GM21390 (cell line): ENCODE measurements at regions not wholly inside any gene's neighbourhood (a gene's known extent, or its start where the extent isn't known, plus 50 kb on each side); places are given as distances from the start of the nearest gene placed in this dataset.

ENCODE experiments used
- ATAC-seq: cut with Tn5 transposase; IDR thresholded peaks from one replicate; pipeline ENCODE4 v1.9.1; 2021; ENCODE audit not compliant: unreplicated experiment

DNA sequence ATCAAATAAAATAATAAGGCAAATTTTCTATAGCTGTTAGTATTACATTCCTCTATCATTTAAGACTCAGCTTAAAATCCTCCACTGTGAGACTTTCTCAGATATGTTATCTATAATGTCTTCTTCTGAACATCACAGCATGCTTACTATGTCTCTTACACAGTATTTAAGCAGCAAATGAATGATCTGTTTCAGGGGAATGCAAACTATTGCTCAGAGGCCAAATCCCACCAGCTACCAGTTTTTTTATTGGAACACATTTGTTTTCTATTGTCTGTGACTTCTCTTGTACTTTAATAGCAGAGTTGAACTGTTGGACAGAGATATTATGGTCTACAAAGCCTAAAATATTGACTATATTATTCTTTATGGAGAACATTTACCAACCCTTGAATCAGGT, 59.6 kb downstream of the C3orf38 start:
- ATAC-seq: no peak

DNA sequence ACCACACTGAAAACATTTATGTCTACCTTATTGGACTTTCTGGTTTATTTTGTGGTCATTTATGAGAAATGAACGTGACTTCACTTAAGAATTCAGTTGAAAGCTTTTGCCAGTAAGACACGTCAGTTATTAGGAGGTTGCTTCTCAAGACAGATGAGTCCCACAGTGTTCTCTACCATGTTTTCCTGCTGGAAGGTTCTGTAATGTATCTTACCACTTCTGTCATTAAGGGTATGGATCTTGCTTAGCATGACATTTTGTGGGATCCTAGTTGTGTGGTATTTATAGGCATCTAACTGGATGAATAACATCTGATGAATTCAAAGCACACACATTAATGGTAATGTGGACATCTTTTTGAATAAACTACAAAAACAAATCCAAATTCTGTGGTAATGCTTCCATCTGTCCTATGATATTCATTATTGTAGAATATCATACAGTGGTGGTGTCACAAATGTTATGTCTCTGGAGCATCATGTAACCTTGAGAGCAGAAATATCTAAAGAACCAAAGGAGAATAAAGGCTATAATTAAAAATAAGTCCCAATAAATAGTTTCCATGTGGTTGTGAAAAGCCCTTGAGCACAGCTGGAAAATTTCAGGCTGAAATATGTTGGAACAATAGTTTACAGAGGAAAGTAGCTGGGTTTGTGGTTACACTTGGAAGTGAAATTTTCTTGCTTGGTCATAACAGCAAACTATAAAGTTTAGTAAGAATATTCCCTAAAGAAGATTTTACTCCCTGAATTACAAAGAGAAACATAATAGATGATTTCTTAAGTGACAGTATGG, 61.5 kb downstream of the C3orf38 start:
- ATAC-seq: no peak

DNA sequence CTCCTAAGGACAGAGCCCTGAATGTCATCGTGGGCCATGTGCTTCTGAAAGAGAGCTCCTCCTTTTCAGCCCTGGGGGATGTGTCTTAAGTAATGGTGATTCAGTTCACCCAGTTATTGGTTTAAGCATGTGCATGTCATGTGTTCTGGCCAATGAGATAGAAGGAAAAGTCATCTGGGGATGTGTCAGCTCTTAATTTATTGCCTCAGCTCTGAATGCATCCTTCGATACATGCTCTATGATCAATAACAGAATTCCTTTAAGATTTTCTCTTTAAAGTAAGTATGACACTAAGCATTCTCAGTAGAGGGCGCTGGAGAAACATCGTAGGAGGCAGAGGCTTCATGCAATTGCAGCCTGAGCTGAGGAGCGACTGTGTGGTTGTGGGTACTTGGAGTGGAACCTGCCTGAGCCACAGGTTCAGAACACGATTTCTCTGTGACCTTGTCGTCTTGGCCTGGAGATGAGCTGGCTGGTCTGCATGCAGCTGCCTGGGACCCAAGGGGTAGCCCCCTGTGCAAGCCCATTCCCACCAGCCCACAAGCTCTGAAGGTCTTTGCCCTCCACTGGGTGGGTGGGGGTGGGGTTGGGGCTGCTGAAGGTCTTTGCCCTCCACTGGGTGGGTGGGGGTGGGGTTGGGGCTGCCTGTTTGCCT, 69.5 kb downstream of the C3orf38 start:
- peak; percentile 90 for ATAC-seq

DNA sequence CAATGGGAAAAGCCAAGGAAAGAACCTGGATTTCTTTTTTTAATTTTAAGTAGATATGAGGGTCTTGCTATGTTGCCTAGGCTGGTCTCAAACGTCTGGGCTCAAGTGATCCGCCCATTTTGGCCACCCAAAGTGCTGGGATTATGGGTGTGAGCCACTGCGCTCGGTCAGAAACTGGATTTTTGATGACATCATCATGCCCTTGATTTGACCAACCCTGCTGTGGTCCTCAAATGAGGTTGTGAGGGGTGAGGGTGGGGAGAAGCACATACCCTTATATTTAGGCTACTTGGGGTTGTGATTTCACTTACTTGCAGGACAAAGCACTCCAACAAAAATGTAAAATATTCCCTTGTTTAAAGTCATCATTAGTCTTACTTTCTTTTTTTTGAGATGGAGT, 70.4 kb downstream of the C3orf38 start:
- no peak for ATAC-seq

DNA sequence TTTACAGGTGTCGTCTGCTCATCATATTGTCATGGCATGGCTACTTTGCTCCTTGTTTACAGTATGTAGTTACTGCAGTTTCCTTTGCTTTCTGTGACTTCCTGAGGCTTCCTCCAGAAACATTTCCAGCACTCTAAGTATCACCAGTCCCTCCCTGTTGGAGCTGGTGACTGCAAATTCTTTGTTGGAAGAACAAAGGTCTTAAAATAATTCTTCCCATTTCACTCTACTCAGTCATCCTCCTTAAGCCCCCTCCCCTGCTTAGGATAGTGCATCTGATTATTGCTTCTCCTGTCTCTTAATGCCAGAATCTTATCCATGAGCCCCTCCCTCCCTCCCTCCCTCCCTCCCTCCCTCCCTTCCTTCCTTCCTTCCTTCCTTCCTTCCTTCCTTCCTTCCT, 72.0 kb downstream of the C3orf38 start:
- ATAC-seq: no peak

DNA sequence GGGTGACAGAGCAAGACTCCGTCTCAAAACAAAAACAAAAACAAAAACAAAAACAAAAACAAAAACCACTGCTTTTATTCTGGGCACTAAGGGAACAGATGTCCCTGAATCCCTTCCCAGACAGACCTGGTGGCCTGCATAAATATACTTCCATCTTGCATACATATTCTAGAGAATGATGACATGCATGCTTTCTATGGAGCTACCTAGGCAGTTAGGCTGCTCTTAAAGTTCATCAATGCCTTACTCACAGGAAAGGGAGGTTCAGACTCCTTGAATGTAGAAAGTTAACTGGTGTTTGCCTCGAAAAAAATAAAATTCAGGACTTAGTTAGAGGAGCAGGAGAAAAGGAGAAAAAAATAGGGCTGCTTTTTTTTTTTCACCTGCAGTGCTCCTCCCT, 72.6 kb downstream of the C3orf38 start:
- no peak for ATAC-seq

DNA sequence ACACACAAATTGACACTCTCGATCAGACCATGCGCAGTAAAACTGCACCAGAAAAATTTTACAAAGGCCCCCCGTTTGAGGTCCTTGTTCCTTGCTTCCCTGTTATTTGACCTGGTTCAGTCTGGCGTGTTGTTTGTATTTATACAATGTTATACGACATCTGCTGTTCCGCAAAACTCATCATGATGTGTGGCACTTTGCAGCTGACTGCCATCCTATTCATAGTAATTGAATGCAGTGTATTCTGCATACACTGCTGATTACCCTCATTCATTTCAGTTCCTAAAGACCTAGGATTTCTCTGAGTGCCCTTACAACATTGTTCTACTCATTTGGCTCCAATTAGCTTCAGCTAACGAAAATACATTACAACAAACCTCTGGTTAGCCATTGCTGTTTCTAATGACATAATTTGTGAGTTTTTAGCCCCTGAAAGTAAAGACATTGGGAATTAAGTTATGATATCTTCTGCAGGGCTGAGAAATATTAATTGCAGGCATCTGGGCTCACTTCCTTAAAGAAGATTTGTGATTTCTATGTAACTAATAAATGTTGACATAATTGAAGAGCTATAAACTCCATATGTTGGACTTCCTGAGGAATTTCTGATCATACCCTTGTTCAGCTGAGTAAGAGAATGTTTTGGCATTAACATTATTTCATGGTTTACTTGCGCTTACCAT, 75.7 kb downstream of the C3orf38 start:
- no peak for ATAC-seq

DNA sequence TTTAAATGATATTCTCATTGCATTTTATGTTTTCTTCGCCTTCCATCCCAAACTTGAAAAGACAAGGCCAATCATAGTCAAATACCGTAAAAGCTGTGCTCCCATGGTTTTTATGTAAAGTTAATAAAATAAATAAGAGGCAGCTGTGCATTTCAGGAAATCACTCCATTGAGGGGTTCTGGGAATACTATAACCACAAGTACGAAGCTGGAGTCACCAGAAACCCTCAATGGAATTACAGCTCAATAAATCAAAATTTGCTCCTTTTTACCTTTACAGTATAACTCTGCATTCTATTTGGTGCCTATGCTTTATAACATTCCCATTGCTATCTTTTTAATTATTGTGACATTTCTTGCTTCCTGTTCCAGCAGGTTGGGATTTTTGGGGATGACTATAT, 77.2 kb downstream of the C3orf38 start:
- no peak for ATAC-seq

DNA sequence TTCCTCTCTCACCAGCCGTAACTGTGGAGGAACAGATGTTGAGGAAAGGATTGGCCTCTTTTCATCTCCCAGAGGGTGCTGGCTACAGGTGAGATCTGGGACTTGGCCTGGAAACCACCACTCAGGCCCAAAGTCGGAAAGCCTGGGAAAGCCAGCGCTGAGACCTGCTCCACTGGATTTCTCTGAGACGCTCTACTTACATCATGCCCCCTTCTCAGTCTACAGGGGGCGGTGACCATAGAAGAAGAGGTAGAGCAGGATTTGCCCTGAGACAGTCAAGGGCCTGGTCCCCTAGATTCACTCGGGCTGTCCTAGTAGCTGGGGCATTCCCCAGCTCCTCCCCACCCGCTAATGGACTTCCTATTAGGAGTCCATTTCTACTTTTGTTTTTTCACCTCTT, 80.9 kb downstream of the C3orf38 start:
- ATAC-seq: no peak

DNA sequence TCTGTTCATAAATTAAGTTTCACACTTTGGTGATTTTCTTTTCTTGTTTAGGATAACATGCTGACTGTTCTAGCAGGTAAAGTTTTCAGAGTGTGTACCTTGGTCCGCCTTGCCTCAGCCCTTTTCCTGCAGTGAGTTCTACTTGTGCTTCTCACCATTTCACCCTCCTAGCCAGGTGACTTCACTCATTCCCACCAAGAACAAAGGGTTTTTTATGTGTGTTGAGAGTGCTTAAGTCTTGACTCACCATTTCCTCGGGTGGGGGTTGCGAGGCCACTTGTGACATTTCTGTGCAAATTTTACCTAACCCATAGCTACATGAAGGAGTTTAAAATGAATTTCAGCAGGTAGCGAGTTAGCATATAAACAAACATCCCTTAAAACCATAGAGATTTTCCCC, 81.4 kb downstream of the C3orf38 start:
- no peak for ATAC-seq

DNA sequence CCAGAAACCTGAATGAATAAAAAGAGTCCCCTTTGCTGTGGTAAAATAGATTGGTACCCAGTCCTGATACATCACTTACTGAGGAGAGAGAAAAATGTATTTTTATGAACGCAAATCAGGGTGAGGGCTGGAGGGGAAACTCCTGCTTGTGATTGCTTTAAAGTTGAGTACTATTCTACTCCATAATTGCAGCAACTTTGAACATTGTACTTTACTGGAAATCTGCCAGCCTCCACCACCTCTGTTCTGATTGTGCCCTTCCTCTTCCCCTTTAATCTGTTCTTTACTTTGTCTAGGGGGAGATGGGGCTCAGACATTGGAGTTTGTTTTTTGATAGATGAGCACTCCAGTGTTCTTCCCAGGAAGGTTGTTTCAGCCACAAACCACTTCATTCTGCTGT, 81.9 kb downstream of the C3orf38 start:
- ATAC-seq: no peak

DNA sequence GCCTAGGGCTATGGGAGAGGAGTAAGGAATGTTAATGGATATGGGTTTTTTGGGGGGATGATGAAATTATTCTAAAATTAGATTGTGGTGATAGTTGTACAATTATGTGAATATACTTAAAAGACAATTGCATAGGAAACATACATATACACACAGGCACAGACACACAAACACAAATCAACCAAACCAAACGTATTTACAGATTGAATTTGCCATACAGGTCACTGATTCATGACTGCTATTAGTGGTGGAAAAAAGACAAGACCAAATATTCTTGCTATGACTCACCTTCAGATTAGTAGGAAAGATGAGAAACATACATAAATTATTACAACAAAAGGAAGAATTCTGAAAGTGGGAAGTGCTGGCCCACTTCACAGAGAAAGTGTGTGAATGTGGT, 85.3 kb downstream of the C3orf38 start:
- no peak for ATAC-seq

DNA sequence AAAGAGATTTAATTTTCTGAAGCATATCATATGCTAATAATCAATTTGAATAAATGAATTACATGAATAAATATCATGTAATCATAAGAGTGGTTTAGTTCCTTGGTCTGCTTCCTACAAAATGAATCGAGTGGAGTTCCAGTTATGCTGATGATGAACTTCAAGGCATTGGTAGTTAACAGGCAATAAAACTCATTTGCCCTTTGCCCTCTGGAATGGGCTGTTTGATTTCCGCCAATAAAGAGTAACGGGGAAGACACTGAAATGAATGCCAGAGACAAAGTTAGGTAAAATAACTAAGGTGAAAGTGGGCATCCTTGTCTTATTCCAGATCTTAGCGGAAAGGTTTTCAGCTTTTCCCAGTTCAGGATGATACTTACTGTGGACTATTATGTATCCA, 90.1 kb downstream of the C3orf38 start:
- ATAC-seq: no peak

DNA sequence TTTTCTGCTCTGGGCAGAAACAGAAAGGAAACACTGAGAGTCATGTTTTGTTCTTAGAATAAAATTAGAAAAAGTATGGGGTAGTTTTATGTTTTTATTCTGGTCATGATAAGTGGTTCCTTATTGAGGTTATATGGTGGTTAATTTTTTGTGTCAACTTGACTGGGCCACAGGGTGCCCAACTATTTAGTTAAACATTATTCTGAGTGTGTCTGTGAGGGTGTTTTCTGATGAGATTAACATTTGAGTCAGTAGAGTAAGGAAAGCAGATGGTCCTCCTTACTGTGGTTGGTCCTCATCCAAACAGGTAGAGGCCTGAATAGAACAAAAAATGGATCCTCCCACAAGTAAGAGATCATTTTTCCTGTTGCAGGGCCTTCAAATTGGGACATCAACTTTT, 98.9 kb downstream of the C3orf38 start:
- ATAC-seq: no peak

DNA sequence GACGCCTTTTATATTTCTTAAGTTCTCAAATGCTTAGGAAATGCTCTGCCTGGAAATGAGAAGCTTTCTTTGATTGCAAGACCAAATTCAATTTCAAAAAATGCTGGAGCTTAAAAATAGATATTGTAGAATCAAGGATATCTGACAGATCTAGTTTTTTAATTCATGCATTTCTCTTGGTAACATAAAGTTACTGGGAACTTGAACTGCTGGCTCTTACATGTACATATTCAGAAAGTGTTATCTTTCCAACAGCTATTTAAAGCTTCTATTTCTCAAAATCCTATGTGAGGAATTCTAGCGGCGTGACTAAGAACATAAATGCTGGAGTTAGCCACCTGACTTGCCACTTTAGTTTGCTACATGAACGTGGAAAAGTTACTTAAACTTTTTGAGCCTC, 109.3 kb downstream of the C3orf38 start:
- ATAC-seq: no peak

DNA sequence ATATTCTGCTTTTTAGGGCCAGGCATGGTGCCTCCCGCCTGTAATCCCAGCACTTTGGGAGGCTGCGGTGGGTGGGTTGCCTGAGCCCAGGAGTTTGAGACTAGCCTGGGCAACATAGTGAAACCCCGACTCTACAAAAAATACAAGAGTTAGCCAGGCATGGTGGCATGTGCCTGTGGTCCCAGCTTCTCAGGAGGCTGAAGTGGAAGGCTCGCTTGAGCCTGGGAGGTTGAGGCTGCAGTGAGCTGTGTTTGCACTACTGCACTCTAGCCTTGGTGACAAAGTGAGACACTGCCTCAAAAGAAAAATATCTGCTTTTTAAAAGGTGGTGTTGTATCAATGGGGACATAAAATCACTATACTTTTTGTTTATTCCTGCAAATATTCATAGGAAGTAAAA, 112.8 kb downstream of the C3orf38 start:
- no peak for ATAC-seq

DNA sequence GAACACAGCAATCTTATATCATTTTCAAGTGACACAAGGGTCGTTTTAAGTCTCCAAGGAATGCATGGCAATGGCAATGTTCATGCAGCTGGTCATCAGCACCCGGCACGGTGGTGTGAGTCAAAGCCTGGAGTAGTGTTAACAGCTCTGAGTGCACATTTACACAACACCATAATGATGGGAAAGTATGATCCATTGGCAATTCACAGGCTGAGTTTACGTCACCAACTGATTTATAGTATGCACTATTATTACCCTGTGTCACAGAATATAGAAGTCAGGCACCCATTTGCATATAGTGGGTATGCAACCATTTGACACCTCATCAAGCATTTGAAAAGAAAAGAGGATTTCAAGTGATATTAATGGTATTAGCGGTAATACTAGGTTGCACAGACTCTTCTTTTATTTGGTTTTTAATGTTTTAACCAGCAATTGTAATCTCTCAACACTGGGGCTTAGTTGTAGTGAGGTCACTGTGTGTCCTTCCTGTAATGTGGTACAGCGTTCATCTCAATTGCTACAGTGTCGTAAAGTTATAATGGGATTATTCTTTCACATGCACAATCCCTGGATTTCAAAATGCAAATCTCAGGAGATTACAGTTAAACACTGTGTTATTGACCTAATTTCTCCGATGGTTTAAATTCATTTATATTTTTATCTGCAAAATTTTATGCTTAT, 113.8 kb downstream of the C3orf38 start:
- no peak for ATAC-seq

DNA sequence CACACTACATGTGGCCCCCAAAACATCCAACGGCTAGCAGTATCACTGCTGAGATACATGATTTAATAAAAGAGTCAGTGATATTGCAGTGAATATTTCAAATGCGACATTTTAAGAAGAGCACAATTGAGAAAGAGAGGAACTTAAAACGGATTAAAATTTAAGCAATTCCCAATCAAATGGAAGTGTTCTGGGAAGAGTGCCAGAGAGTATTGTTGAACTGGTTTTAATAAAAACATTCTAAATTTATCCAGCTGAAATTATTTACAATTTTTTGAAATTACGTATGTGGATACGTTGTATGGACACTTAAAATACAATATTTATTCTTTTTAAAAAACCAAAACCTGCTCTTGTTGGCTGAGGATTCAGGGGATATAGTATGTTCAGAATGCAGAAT, 117.7 kb downstream of the C3orf38 start:
- no peak for ATAC-seq

DNA sequence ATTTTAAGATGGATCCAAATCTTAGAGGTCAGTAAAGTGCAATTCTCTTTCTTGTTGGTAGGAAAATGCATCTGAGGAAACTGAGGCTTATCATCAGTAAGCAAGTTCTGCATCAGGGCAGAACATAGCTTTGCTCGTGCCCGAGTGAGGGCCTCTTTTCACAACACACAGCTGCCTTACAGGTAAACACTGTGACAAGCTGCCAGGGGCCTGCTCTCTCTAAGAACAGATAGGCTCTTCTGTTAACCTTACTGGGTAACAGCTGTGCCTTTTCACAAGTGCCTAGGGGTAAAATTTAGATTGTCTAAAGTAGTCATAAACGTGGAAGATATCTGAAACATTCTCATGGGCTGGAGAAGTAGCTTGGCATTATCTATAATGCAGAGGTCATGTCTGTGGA, 118.1 kb downstream of the C3orf38 start:
- no peak for ATAC-seq

DNA sequence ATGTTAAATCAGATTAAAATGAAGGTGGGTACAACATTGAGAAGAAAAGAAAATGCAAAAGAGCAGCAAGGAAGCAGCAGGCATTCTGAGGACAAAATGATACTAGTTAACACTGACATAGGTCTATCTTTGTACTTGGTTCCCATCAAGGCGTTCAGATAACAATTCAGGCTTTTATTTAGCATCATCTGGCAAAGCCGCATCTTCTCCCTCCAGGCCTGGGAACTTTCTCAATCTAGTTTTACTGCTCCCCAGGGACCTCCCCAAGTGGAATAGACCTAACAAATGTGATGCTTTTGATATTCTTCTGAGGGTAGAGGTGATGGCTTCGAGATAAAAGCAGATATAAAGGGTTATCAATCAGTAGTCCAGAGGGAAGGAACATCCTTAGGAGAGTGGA, 130.6 kb downstream of the C3orf38 start:
- no peak for ATAC-seq

DNA sequence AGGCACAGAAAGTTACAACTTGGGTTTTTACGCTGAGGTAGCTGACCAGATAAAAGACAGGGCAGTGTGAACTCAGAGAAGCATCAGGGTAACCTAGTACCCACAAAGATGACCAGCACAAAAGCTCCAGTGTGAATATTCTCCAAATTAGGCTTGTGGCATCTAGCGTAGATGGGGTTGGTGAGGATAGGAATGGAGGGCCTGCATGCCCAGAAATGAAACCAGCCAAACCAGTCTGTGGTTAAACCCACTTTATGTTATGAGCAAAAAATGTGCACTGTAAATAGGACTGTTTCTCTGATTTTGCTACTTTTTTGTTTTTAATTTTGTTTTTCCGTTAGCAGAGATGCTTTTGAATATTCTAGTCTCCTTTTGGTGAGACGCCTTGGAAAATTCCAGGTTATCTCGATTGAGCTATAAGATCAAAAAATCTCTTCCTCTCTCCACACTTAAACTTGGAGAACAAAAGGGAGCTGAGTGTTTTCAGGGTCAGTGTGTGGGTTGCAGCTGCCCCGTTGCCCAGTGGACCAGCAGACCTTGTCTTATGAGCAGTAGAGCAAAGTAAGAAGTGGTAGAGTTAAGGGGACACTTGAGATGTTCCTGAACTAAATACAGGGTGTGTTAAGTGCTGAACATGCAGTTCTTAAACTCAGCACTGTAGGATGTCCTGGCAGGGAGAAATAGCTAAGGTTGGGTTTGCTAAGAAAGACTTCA, 132.9 kb downstream of the C3orf38 start:
- no peak for ATAC-seq
